Skeletal muscle satellite cell (primary cell): ENCODE measurements at regions not wholly inside any gene's neighbourhood (a gene's known extent, or its start where the extent isn't known, plus 50 kb on each side); places are given as distances from the start of the nearest gene placed in this dataset.

ENCODE experiments used
- H3K27me3 ChIP-seq: 2 replicates; pipeline ENCODE4 v1.7.0; 2013; ENCODE audit warnings: low read length; ENCODE audit not compliant: control insufficient read depth, insufficient read depth
- H3K36me3 ChIP-seq: 2 replicates; pipeline ENCODE4 v1.7.0; 2013; ENCODE audit warnings: mild to moderate bottlenecking, control low read depth, low read length; ENCODE audit not compliant: insufficient read depth
- H3K4me1 ChIP-seq: 2 replicates; pipeline ENCODE4 v1.7.0; 2013; ENCODE audit warnings: low read length; ENCODE audit not compliant: control insufficient read depth, insufficient read depth
- H3K4me2 ChIP-seq: 2 replicates; pipeline ENCODE4 v1.7.0; 2013; ENCODE audit warnings: mild to moderate bottlenecking, low read length
- H3K4me3 ChIP-seq: 2 replicates; pipeline ENCODE4 v1.7.0; 2013; ENCODE audit warnings: low read length
- H3K9ac ChIP-seq: 2 replicates; pipeline ENCODE4 v1.7.0; 2013; ENCODE audit warnings: mild to moderate bottlenecking, low read depth, low read length, moderate library complexity
- H3K9me3 ChIP-seq: replicated peaks from 2 replicates; pipeline ENCODE4 v1.7.0; 2013; ENCODE audit warnings: mild to moderate bottlenecking, control low read depth, low read length

- peaks cover 2% of the 10 kb centered on the region for H3K4me1 ChIP-seq
- H3K9ac ChIP-seq, result no peak overlapping the region
- no peak overlapping the region for H3K4me3 ChIP-seq
These were observed 528.0 kb downstream of the SOX6 start for GRCh38 chr11:15828215-15828853.

GRCh38 chr11:15829312-15829711, 527.0 kb downstream of the SOX6 start:
- no peak overlapping the region for H3K4me2 ChIP-seq
- H3K36me3 ChIP-seq, result no peaks in the 10 kb centered on the region
- H3K9me3 ChIP-seq, result no peaks in the 10 kb centered on the region
- no peaks in the 10 kb centered on the region for H3K27me3 ChIP-seq
- H3K9ac ChIP-seq, result no peak overlapping the region
- no peak overlapping the region for H3K4me3 ChIP-seq
- no peaks in the 10 kb centered on the region for H3K4me1 ChIP-seq

More at GRCh38 chr11:15828215-15828853, 528.0 kb downstream of the SOX6 start:
- Histone ChIP-seq H3K36me3 (no peaks in the 10 kb centered on the region), H3K27me3 (no peaks in the 10 kb centered on the region), H3K4me2 (no peak overlapping the region), H3K9me3 (no peaks in the 10 kb centered on the region)

- Histone ChIP-seq H3K27me3 (no peaks in the 10 kb centered on the region), H3K36me3 (no peaks in the 10 kb centered on the region), H3K4me2 (no peak overlapping the region), H3K4me1 (no peaks in the 10 kb centered on the region), H3K4me3 (no peak overlapping the region), H3K9ac (no peak overlapping the region), H3K9me3 (no peaks in the 10 kb centered on the region)
These were observed 525.5 kb downstream of the SOX6 start for GRCh38 chr11:15830741-15831428.

GRCh38 chr11:15835788-15836411, 520.4 kb downstream of the SOX6 start:
- Histone ChIP-seq H3K4me1 (no peaks in the 10 kb centered on the region), H3K4me2 (no peak overlapping the region), H3K9ac (no peak overlapping the region), H3K9me3 (no peaks in the 10 kb centered on the region), H3K27me3 (peaks cover 11% of the 10 kb centered on the region), H3K4me3 (no peak overlapping the region), H3K36me3 (no peaks in the 10 kb centered on the region)

- Histone ChIP-seq H3K27me3 (peaks cover 11% of the 10 kb centered on the region), H3K4me1 (no peaks in the 10 kb centered on the region), H3K36me3 (no peaks in the 10 kb centered on the region), H3K9me3 (no peaks in the 10 kb centered on the region), H3K4me3 (no peak overlapping the region), H3K4me2 (no peak overlapping the region), H3K9ac (no peak overlapping the region)
These were observed 519.6 kb downstream of the SOX6 start for GRCh38 chr11:15836795-15837194.

GRCh38 chr11:15837901-15838489, 518.4 kb downstream of the SOX6 start:
- no peaks in the 10 kb centered on the region for H3K4me1 ChIP-seq
- H3K4me2 ChIP-seq, result no peak overlapping the region
- H3K36me3 ChIP-seq, result no peaks in the 10 kb centered on the region
- H3K9ac ChIP-seq, result no peak overlapping the region
- no peak overlapping the region for H3K4me3 ChIP-seq
- H3K9me3 ChIP-seq, result no peaks in the 10 kb centered on the region
- peaks cover 11% of the 10 kb centered on the region for H3K27me3 ChIP-seq

- H3K4me1 ChIP-seq, result no peaks in the 10 kb centered on the region
- no peak overlapping the region for H3K9ac ChIP-seq
- no peak overlapping the region for H3K4me3 ChIP-seq
- H3K27me3 ChIP-seq, result peaks cover 14% of the 10 kb centered on the region
- no peaks in the 10 kb centered on the region for H3K9me3 ChIP-seq
- H3K36me3 ChIP-seq, result no peaks in the 10 kb centered on the region
- H3K4me2 ChIP-seq, result no peak overlapping the region
These were observed 517.3 kb downstream of the SOX6 start for GRCh38 chr11:15839061-15839460.

GRCh38 chr11:15840966-15841365, 515.4 kb downstream of the SOX6 start:
- H3K27me3 ChIP-seq, result peaks cover 14% of the 10 kb centered on the region

GRCh38 chr11:15841931-15842740, 514.2 kb downstream of the SOX6 start:
- Histone ChIP-seq H3K4me1 (no peaks in the 10 kb centered on the region), H3K4me2 (no peak overlapping the region), H3K9ac (no peak overlapping the region), H3K27me3 (peaks cover 13% of the 10 kb centered on the region), H3K36me3 (no peaks in the 10 kb centered on the region), H3K4me3 (no peak overlapping the region), H3K9me3 (no peaks in the 10 kb centered on the region)

More at GRCh38 chr11:15840966-15841365, 515.4 kb downstream of the SOX6 start:
- Histone ChIP-seq H3K9me3 (no peaks in the 10 kb centered on the region), H3K36me3 (no peaks in the 10 kb centered on the region), H3K4me3 (no peak overlapping the region), H3K4me2 (no peak overlapping the region), H3K9ac (no peak overlapping the region), H3K4me1 (no peaks in the 10 kb centered on the region)

GRCh38 chr11:15843309-15843872, 513.0 kb downstream of the SOX6 start:
- H3K27me3 ChIP-seq, result peaks cover 10% of the 10 kb centered on the region
- no peaks in the 10 kb centered on the region for H3K4me1 ChIP-seq
- H3K9me3 ChIP-seq, result no peaks in the 10 kb centered on the region
- no peak overlapping the region for H3K4me3 ChIP-seq
- no peak overlapping the region for H3K9ac ChIP-seq
- H3K36me3 ChIP-seq, result no peaks in the 10 kb centered on the region
- H3K4me2 ChIP-seq, result no peak overlapping the region

GRCh38 chr11:15845261-15845660, 511.1 kb downstream of the SOX6 start:
- Histone ChIP-seq H3K36me3 (no peaks in the 10 kb centered on the region), H3K9ac (no peak overlapping the region), H3K9me3 (no peaks in the 10 kb centered on the region), H3K27me3 (peaks cover 3% of the 10 kb centered on the region), H3K4me3 (no peak overlapping the region), H3K4me1 (no peaks in the 10 kb centered on the region), H3K4me2 (no peak overlapping the region)
